Upper lobe of left lung (tissue), 6 donors: ENCODE measurements at regions not wholly inside any gene's neighbourhood (a gene's known extent, or its start where the extent isn't known, plus 50 kb on each side); places are given as distances from the start of the nearest gene placed in this dataset.
A peak's percentile ranks its signal among the peaks of the same experiment; 100 is the strongest.

Source experiments
- ATAC-seq, 2 donors: fragments of 200-7000 bp; cut with Tn5 transposase; one replicate each; pipeline ENCODE4 v1.9.1; 2022; ENCODE audit warnings: mild to moderate bottlenecking in 2 of 2, moderate library complexity in 2 of 2; ENCODE audit not compliant: low FRiP score in 2 of 2
- DNase-seq, 2 donors: peaks; one replicate each; pipeline ENCODE4 v3.0.0-alpha.2; 2019 to 2020
- H3K27ac ChIP-seq, 4 donors: fragments of 200-600 bp; sonication (generic); one replicate each; pipeline ENCODE4 v1.5.1; 2016 to 2019
- H3K27me3 ChIP-seq, 4 donors: fragments of 200-600 bp; sonication (generic); one replicate each; pipeline ENCODE4 v1.5.1; 2017 to 2019
- H3K36me3 ChIP-seq, 4 donors: fragments of 200-600 bp; sonication (generic); one replicate each; pipeline ENCODE4 v1.5.1; 2016 to 2019
- H3K4me1 ChIP-seq, 4 donors: fragments of 200-600 bp; sonication (generic); one replicate each; pipeline ENCODE4 v1.5.1; 2018 to 2019
- H3K4me3 ChIP-seq, 4 donors: fragments of 200-600 bp; sonication (generic); one replicate each; pipeline ENCODE4 v1.5.1; 2017 to 2019; ENCODE audit warnings: mild to moderate bottlenecking in 2 of 4, moderate library complexity in 1 of 4
- H3K9me3 ChIP-seq, 4 donors: fragments of 200-600 bp; sonication (generic); one replicate each; pipeline ENCODE4 v1.5.1; 2018 to 2019
- EP300 ChIP-seq, 4 donors: sonication (generic); formaldehyde crosslinking; IDR thresholded peaks; one replicate each; pipeline ENCODE4 v1.5.1; 2017; ENCODE audit warnings: antibody characterized with exemption in 4 of 4, control low read depth in 2 of 4
- POLR2A ChIP-seq, 4 donors: fragments of 450-650 bp; IDR thresholded peaks; one replicate each; pipeline ENCODE4 v1.5.1; 2016 to 2017; ENCODE audit warnings: antibody characterized with exemption in 4 of 4, mild to moderate bottlenecking in 2 of 4
- POLR2AphosphoS5 ChIP-seq, 2 donors: sonication (generic); formaldehyde crosslinking; IDR thresholded peaks; one replicate each; pipeline ENCODE4 v1.5.1; 2017; ENCODE audit warnings: antibody characterized with exemption in 2 of 2
- WGBS, 2 donors: methylation state at CpG; one replicate each; pipeline ENCODE4 v1.1.5; 2017 to 2018; 5-methylcytosine and 5-hydroxymethylcytosine counted together
- TF ChIP-seq, protein P1 (sequence below), 6 experiments: fragments of 450-650 bp in 4 of 6; fragments of 200-600 bp in 2 of 6; sonication (generic) in 2 of 6; IDR thresholded peaks; one replicate each; pipeline ENCODE4 v1.5.1; 2016 to 2019; ENCODE audit warnings: antibody characterized with exemption in 6 of 6
- donor health status: DM: no; HTN: no; CAD: no; lungs with moderate emphysema.
- donor health status: DM: no; HTN: yes; CAD: no; lungs with severe emphysema.

DNA sequence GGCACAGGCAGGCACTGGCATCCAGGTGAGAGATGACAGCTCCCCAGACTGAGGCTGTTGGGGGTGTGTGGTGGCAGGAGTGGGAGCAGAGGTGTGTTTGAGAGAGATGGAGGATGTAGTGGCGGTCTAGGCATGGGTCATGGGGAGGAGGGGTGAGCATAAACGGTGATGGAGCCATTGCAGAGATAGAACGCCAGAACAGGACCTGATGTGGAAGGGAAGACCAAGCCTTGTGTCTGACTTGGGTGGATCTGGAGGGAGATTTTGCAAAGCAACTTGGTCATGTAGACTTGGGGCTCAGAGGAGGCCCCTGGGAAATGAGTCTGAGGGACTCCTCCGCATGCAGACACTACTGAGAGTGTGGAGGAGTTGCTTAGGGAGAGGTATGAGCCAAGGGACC is 50.0 kb upstream of the CLDN5 start:
- no peaks in the 10 kb centered on the region for H3K9me3 ChIP-seq
- no peaks in the 10 kb centered on the region for H3K36me3 ChIP-seq
- H3K27me3 ChIP-seq = no peaks in the 10 kb centered on the region
- no peak for ATAC-seq
- 92 to 95% methylated on average over 4 of the region's 4 CpGs for WGBS, 2 donors
- no peak for TF ChIP-seq POLR2AphosphoS5 (IDR thresholded peaks at IDR 0.05)
- TF ChIP-seq EP300 (IDR thresholded peaks at IDR 0.05) = no peak
- TF ChIP-seq POLR2A (IDR thresholded peaks at IDR 0.05) = no peak
- TF ChIP-seq, protein P1, sequence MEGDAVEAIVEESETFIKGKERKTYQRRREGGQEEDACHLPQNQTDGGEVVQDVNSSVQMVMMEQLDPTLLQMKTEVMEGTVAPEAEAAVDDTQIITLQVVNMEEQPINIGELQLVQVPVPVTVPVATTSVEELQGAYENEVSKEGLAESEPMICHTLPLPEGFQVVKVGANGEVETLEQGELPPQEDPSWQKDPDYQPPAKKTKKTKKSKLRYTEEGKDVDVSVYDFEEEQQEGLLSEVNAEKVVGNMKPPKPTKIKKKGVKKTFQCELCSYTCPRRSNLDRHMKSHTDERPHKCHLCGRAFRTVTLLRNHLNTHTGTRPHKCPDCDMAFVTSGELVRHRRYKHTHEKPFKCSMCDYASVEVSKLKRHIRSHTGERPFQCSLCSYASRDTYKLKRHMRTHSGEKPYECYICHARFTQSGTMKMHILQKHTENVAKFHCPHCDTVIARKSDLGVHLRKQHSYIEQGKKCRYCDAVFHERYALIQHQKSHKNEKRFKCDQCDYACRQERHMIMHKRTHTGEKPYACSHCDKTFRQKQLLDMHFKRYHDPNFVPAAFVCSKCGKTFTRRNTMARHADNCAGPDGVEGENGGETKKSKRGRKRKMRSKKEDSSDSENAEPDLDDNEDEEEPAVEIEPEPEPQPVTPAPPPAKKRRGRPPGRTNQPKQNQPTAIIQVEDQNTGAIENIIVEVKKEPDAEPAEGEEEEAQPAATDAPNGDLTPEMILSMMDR (IDR thresholded peaks at IDR 0.05) = no peak
- H3K4me3 ChIP-seq = no peak overlapping the region
- no peak overlapping the region for H3K27ac ChIP-seq
- DNase-seq = no peak
- H3K4me1 ChIP-seq = peaks cover 15 to 25% (median 21%) of the 10 kb centered on the region in 4 donors

DNA sequence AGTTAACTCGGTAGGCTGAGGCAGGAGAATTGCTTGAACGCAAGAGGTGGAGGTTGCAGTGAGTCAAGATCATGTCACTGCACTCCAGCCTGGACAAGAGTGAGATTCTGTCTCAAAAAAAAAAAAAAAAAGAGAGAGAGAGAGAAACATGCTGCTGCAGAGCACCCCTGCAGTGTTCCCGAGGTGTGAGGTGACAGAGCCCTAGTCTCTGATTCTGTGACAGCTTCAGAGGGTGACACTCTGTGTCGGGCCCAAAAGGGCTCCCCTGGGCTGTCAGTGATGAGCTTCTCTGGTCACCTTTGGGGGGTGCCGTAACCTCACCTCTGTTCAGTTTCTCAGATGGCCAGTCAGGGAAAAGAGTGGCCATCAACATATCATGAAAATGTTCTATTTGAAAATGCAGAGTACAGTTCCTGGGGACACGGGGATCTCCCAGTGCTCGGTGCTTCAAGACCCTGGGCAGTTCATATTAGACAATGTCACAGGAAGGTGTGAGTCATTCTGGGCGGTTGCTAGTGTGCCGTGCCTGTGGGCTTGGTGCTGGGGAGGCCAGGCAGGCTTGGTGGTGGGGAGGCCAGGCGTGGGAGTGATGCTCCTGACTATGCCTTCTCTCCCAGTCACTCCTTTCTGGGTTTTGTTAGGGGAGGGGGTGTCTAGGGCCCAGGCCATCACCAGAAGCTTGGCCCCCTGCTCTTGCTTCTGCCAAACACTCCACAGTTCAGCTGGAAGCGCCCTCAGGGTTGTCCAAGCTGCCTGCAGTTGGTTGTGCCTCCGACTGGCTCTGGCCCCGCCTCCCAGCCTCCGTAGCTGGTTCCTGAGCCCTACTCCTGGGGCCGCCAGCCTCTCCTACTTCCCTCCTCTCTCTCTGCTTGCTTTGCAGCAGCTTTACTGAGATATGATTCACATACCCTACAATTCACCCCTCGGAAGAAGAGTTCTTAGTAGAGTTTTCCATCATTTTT is 52.5 kb upstream of the CLDN5 start:
- peaks cover 13 to 27% (median 24%) of the 10 kb centered on the region in 4 donors for H3K4me1 ChIP-seq
- TF ChIP-seq POLR2A (IDR thresholded peaks at IDR 0.05) = no peak
- TF ChIP-seq POLR2AphosphoS5 (IDR thresholded peaks at IDR 0.05) = peak; percentile 60 to 71
- TF ChIP-seq, protein P1 (IDR thresholded peaks at IDR 0.05) = no peak
- peak in 1 of 4 donors; percentile 40 for TF ChIP-seq EP300 (IDR thresholded peaks at IDR 0.05)
- DNase-seq (peak in 1 of 2 donors; percentile 39), ATAC-seq (peak; percentile 39 to 58)
- no peak overlapping the region for H3K4me3 ChIP-seq
- H3K27me3 ChIP-seq = no peaks in the 10 kb centered on the region
- 43 to 51% methylated on average over 16 of the region's 16 CpGs for WGBS, 2 donors
- no peaks in the 10 kb centered on the region for H3K36me3 ChIP-seq
- no peaks in the 10 kb centered on the region for H3K9me3 ChIP-seq
- H3K27ac ChIP-seq = peak overlapping the region; percentile 68 to 82 (median 75)

DNA sequence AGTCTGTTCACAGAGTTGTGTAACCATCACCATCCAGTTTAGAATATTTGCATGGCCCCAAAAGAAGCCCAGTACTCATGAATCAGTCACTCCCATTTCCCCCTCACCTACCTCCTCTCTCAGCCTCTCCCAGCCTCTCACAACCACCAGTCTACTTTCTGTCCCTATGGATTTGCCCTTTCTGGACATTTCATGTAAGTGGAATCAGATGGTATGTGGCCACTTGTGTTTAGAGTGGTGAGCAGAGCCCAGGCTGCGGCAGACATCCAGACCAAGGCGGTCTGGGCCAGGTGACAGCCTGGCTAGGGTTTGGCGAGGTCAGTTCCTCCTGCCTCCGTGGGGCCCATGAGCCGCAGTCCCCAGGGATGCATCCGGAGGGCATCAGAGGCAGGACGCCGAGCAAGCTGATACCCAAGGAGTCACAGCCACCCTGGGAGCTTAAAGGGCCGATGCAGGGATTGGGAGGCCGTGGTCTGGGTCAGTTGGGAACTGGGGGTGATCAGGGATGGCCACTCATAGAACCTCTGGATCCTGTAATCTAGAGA is 53.3 kb upstream of the CLDN5 start:
- no peaks in the 10 kb centered on the region for H3K9me3 ChIP-seq
- no peak overlapping the region for H3K4me3 ChIP-seq
- TF ChIP-seq POLR2AphosphoS5 (IDR thresholded peaks at IDR 0.05) (no peak), EP300 (IDR thresholded peaks at IDR 0.05) (no peak), POLR2A (IDR thresholded peaks at IDR 0.05) (no peak)
- ATAC-seq (no peak), DNase-seq (no peak)
- peak overlapping the region; percentile 68 to 82 (median 75) for H3K27ac ChIP-seq
- no peaks in the 10 kb centered on the region for H3K36me3 ChIP-seq
- 60 to 85% methylated on average over 3 to 7 of the region's 10 CpGs for WGBS, 2 donors
- H3K27me3 ChIP-seq = no peaks in the 10 kb centered on the region
- peaks cover 9 to 27% (median 23%) of the 10 kb centered on the region in 4 donors for H3K4me1 ChIP-seq

DNA sequence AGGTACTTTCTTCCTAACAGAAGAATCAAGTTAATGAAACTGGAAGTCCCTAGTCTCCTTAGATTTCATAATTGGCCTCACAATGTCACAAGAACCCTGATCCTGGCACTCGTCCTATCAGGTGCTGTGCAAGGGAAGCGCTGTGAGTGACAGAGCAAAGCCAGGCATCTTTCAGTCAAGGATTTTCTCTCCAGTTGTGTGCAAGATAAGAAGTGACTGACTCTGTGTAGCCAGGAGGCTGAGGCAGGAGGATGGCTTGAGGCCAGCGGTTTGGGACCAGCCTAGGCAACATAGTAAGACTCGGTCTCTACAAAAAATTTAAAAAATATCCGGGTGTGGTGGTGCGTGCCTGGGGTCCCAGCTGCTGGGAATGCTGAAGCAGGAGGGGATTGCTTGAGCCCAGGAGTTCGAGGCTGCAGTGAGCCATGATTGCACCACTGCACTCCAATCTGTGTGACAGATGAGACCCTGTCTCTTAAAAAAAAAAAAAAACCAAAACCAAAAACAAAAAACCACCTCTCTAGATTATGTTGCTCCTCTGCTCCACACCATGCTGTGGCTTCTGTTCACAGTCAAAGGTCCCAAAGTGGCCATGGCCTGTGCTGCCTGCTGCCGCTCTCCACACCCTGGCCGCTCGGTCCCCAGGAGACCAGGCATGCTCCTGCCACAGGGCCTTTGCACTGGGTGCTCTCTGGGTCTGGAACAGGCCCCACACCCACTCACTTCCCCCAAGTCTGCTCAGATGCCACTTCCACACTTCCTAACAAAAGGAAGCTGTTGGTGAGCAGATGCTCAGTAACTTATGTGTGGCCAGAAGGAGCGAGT is 54.2 kb upstream of the CLDN5 start:
- TF ChIP-seq POLR2AphosphoS5 (IDR thresholded peaks at IDR 0.05) (no peak), EP300 (IDR thresholded peaks at IDR 0.05) (no peak), POLR2A (IDR thresholded peaks at IDR 0.05) (no peak)
- TF ChIP-seq, protein P1 (IDR thresholded peaks at IDR 0.05) = no peak
- DNase-seq (no peak), ATAC-seq (no peak)
- Histone ChIP-seq H3K27ac (peak overlapping the region in 3 of 4 donors; percentile 42 to 82 (median 80)), H3K36me3 (no peaks in the 10 kb centered on the region), H3K27me3 (no peaks in the 10 kb centered on the region), H3K9me3 (no peaks in the 10 kb centered on the region), H3K4me1 (peaks cover 9 to 27% (median 23%) of the 10 kb centered on the region in 4 donors), H3K4me3 (no peak overlapping the region)
- 89 to 92% methylated on average over 10 to 11 of the region's 11 CpGs for WGBS, 2 donors
